Upper lobe of left lung (tissue), 4 donors: ENCODE measurements at regions not wholly inside any gene's neighbourhood (a gene's known extent, or its start where the extent isn't known, plus 50 kb on each side); places are given as distances from the start of the nearest gene placed in this dataset.

Experiments used
- CTCF ChIP-seq, 6 experiments: fragments of 450-650 bp in 4 of 6; fragments of 200-600 bp in 2 of 6; sonication (generic) in 2 of 6; IDR thresholded peaks; one replicate each; pipeline ENCODE4 v1.5.1; 2016 to 2019; ENCODE audit warnings: antibody characterized with exemption in 6 of 6
- EP300 ChIP-seq, 4 donors: sonication (generic); formaldehyde crosslinking; IDR thresholded peaks; one replicate each; pipeline ENCODE4 v1.5.1; 2017; ENCODE audit warnings: antibody characterized with exemption in 4 of 4, control low read depth in 2 of 4
- POLR2A ChIP-seq, 4 donors: fragments of 450-650 bp; IDR thresholded peaks; one replicate each; pipeline ENCODE4 v1.5.1; 2016 to 2017; ENCODE audit warnings: antibody characterized with exemption in 4 of 4, mild to moderate bottlenecking in 2 of 4
- POLR2AphosphoS5 ChIP-seq, 2 donors: sonication (generic); formaldehyde crosslinking; IDR thresholded peaks; one replicate each; pipeline ENCODE4 v1.5.1; 2017; ENCODE audit warnings: antibody characterized with exemption in 2 of 2

- TF ChIP-seq CTCF (IDR thresholded peaks at IDR 0.05) (no peak), POLR2AphosphoS5 (IDR thresholded peaks at IDR 0.05) (no peak), EP300 (IDR thresholded peaks at IDR 0.05) (no peak), POLR2A (IDR thresholded peaks at IDR 0.05) (no peak)
These were observed 90.2 kb downstream of the MCFD2 start for GRCh38 chr2:46825231-46825938.
